Body of pancreas (tissue), 4 donors: ENCODE measurements at regions not wholly inside any gene's neighbourhood (a gene's known extent, or its start where the extent isn't known, plus 50 kb on each side); places are given as distances from the start of the nearest gene placed in this dataset.

Experiments used
- ATAC-seq: fragments of 150-250 bp; one replicate; pipeline ENCODE4 v1.9.1; 2016
- DNase-seq, 4 donors: peaks; one replicate each; pipeline ENCODE4 v3.0.0-alpha.2; 2019
- H3K27ac ChIP-seq, 4 donors: fragments of 200-600 bp; sonication (generic); 1 replicate in 3 of 4; 2 replicates in 1 of 4; pipeline versions ENCODE4 v1.5.1 to v1.6.1; 2016 to 2019; ENCODE audit warnings: mild to moderate bottlenecking in 1 of 4, mixed read lengths in 1 of 4, moderate library complexity in 1 of 4
- H3K27me3 ChIP-seq, 2 donors: fragments of 200-600 bp; sonication (generic); one replicate each; pipeline ENCODE4 v1.6.0; 2016; ENCODE audit warnings: mild to moderate bottlenecking in 1 of 2
- H3K36me3 ChIP-seq, 2 donors: fragments of 200-600 bp; sonication (generic); replicated peaks in 1 of 2; 2 replicates each; pipeline ENCODE4 v1.5.1; 2016; ENCODE audit warnings: low read depth in 2 of 2; ENCODE audit not compliant: insufficient read depth in 1 of 2
- H3K4me1 ChIP-seq: fragments of 200-600 bp; sonication (generic); one replicate; pipeline ENCODE4 v1.6.0; 2016
- H3K4me3 ChIP-seq, 2 donors: fragments of 200-600 bp; sonication (generic); 1 replicate in 1 of 2; 2 replicates in 1 of 2; pipeline ENCODE4 v1.5.1; 2016 to 2019
- H3K9me3 ChIP-seq, 3 donors: fragments of 200-600 bp; sonication (generic); 1 replicate in 2 of 3; 2 replicates in 1 of 3; pipeline ENCODE4 v1.5.1; 2016
- CTCF ChIP-seq, 7 experiments: fragments of 450-650 bp in 4 of 7; fragments of 200-600 bp in 3 of 7; sonication (generic) in 3 of 7; IDR thresholded peaks; one replicate each; pipeline ENCODE4 v1.5.1; 2016 to 2019; ENCODE audit warnings: antibody characterized with exemption in 7 of 7
- POLR2A ChIP-seq, 3 donors: fragments of 450-650 bp; IDR thresholded peaks; one replicate each; pipeline ENCODE4 v1.6.1; 2016; ENCODE audit warnings: antibody characterized with exemption in 3 of 3, mild to moderate bottlenecking in 2 of 3
- WGBS, 2 donors: methylation state at CpG; one replicate each; pipeline ENCODE4 v1.1.5; 2017; 5-methylcytosine and 5-hydroxymethylcytosine counted together
- intact Hi-C: fragments of 100-400 bp; cut with DNase I; formaldehyde crosslinking; loops from one replicate; pipeline ENCODE4 v1.15.1; 2023

GRCh38 chr11:115036406-115037180, 358.3 kb downstream of the NXPE2 start:
- H3K36me3 ChIP-seq: no peaks in the 10 kb centered on the region
- TF ChIP-seq CTCF (IDR thresholded peaks at IDR 0.05) (no peak), POLR2A (IDR thresholded peaks at IDR 0.05) (no peak)
- H3K27me3 ChIP-seq: no peaks in the 10 kb centered on the region
- ATAC-seq (no peak), DNase-seq (no peak)
- WGBS, 2 donors: 61 to 72% methylated on average over 7 of the region's 7 CpGs
- no peak overlapping the region for H3K4me3 ChIP-seq
- H3K4me1 ChIP-seq: no peaks in the 10 kb centered on the region
- no peaks in the 10 kb centered on the region for H3K9me3 ChIP-seq
- no peak overlapping the region for H3K27ac ChIP-seq
- intact Hi-C loops: no loop called here

GRCh38 chr11:115042002-115042401, 363.7 kb downstream of the NXPE2 start:
- Histone ChIP-seq H3K9me3 (no peaks in the 10 kb centered on the region), H3K4me3 (no peak overlapping the region), H3K27ac (no peak overlapping the region), H3K36me3 (no peaks in the 10 kb centered on the region), H3K27me3 (no peaks in the 10 kb centered on the region), H3K4me1 (no peaks in the 10 kb centered on the region)
- DNase-seq (no peak), ATAC-seq (no peak)
- no peak for TF ChIP-seq CTCF (IDR thresholded peaks at IDR 0.05)
- no peak for TF ChIP-seq POLR2A (IDR thresholded peaks at IDR 0.05)
- intact Hi-C loops: no loop called here
- 69 to 77% methylated on average over 3 of the region's 3 CpGs for WGBS, 2 donors

- Histone ChIP-seq H3K4me3 (no peak overlapping the region), H3K36me3 (no peaks in the 10 kb centered on the region), H3K9me3 (no peaks in the 10 kb centered on the region), H3K27ac (no peak overlapping the region), H3K27me3 (no peaks in the 10 kb centered on the region), H3K4me1 (no peaks in the 10 kb centered on the region)
- DNase-seq (no peak), ATAC-seq (no peak)
- TF ChIP-seq POLR2A (IDR thresholded peaks at IDR 0.05) (no peak), CTCF (IDR thresholded peaks at IDR 0.05) (no peak)
- WGBS, 2 donors: 74 to 86% methylated on average over 3 of the region's 3 CpGs
- intact Hi-C loops: no loop called here
Observed at GRCh38 chr11:115047631-115048030, 369.3 kb downstream of the NXPE2 start.

GRCh38 chr11:115049796-115050195, 371.5 kb downstream of the NXPE2 start:
- Histone ChIP-seq H3K27ac (no peak overlapping the region), H3K4me3 (no peak overlapping the region), H3K9me3 (no peaks in the 10 kb centered on the region), H3K4me1 (no peaks in the 10 kb centered on the region), H3K27me3 (no peaks in the 10 kb centered on the region), H3K36me3 (no peaks in the 10 kb centered on the region)
- ATAC-seq (no peak), DNase-seq (no peak)
- WGBS, 2 donors: 61 to 64% methylated on average over 11 of the region's 11 CpGs
- intact Hi-C loops: no loop called here
- TF ChIP-seq CTCF (IDR thresholded peaks at IDR 0.05) (no peak), POLR2A (IDR thresholded peaks at IDR 0.05) (no peak)

- 33 to 51% methylated on average over 6 of the region's 6 CpGs for WGBS, 2 donors
- no peaks in the 10 kb centered on the region for H3K27me3 ChIP-seq
- no peak for ATAC-seq
Observed at GRCh38 chr11:115050756-115051155, 372.4 kb downstream of the NXPE2 start.

More at GRCh38 chr11:115050756-115051155, 372.4 kb downstream of the NXPE2 start:
- Histone ChIP-seq H3K36me3 (no peaks in the 10 kb centered on the region), H3K4me1 (no peaks in the 10 kb centered on the region), H3K27ac (no peak overlapping the region), H3K9me3 (peaks cover 0 to 3% (median 0%) of the 10 kb centered on the region in 3 donors), H3K4me3 (no peak overlapping the region)
- intact Hi-C loops: no loop called here
- TF ChIP-seq POLR2A (IDR thresholded peaks at IDR 0.05): no peak
- no peak for TF ChIP-seq CTCF (IDR thresholded peaks at IDR 0.05)
- DNase-seq: no peak
